ENCODE measurements at regions not wholly inside any gene's neighbourhood (a gene's known extent, or its start where the extent isn't known, plus 50 kb on each side); places are given as distances from the start of the nearest gene placed in this dataset.
"Not testable (repeated sequence)": the region's sequence is repeated elsewhere in the genome, so short reads cannot be mapped to it uniquely, and the experiment has no call there.

- intact Hi-C loops (cut with DNase I) = no loop called here
- H3K9me3 ChIP-seq = no peaks in the 10 kb centered on the region
- 62 to 79% methylated on average over 1 of the region's 1 CpG for WGBS, 2 donors
- TF ChIP-seq CTCF (IDR thresholded peaks at IDR 0.05) (no peak), POLR2A (IDR thresholded peaks at IDR 0.05) (no peak)
- DNase-seq = no peak
- no peak overlapping the region for H3K27ac ChIP-seq
- H3K27me3 ChIP-seq = no peaks in the 10 kb centered on the region
- H3K36me3 ChIP-seq = no peaks in the 10 kb centered on the region
- no peak overlapping the region for H3K4me3 ChIP-seq (replicated peaks in 1 of 3)
- H3K4me1 ChIP-seq = no peaks in the 10 kb centered on the region
These were observed 301.7 kb downstream of the MRPS30 start for GRCh38 chr5:45110399-45110798.

- DNase-seq = no peak
- Histone ChIP-seq H3K9me3 (no peaks in the 10 kb centered on the region), H3K27me3 (no peaks in the 10 kb centered on the region), H3K27ac (no peak overlapping the region), H3K36me3 (no peaks in the 10 kb centered on the region), H3K4me1 (no peaks in the 10 kb centered on the region), H3K4me3 (replicated peaks in 1 of 3) (no peak overlapping the region)
- intact Hi-C loops (cut with DNase I) = no loop called here
- WGBS, 2 donors = 78 to 79% methylated on average over 2 of the region's 2 CpGs
- no peak for TF ChIP-seq CTCF (IDR thresholded peaks at IDR 0.05)
- TF ChIP-seq POLR2A (IDR thresholded peaks at IDR 0.05) = no peak
These were observed 305.0 kb downstream of the MRPS30 start for GRCh38 chr5:45113726-45114125.

- no peak overlapping the region for H3K4me3 ChIP-seq (replicated peaks in 1 of 3)
- H3K4me1 ChIP-seq = no peaks in the 10 kb centered on the region
- H3K27ac ChIP-seq = no peak overlapping the region
- H3K27me3 ChIP-seq = no peaks in the 10 kb centered on the region
- TF ChIP-seq CTCF (IDR thresholded peaks at IDR 0.05) (no peak), POLR2A (IDR thresholded peaks at IDR 0.05) (no peak)
- no peaks in the 10 kb centered on the region for H3K9me3 ChIP-seq
- no peak for DNase-seq
- intact Hi-C loops (cut with DNase I) = no loop called here
- no peaks in the 10 kb centered on the region for H3K36me3 ChIP-seq
- WGBS, 2 donors = 54 to 60% methylated on average over 2 of the region's 2 CpGs
These were observed 324.2 kb downstream of the MRPS30 start for GRCh38 chr5:45132972-45133371.

- no peaks in the 10 kb centered on the region for H3K36me3 ChIP-seq
- no peak overlapping the region for H3K4me3 ChIP-seq (replicated peaks in 1 of 3)
- TF ChIP-seq POLR2A (IDR thresholded peaks at IDR 0.05) (no peak), CTCF (IDR thresholded peaks at IDR 0.05) (no peak)
- H3K9me3 ChIP-seq = no peaks in the 10 kb centered on the region
- intact Hi-C loops (cut with DNase I) = no loop called here
- peaks cover 0 to 4% of the 10 kb centered on the region in 2 donors for H3K4me1 ChIP-seq
- 21 to 33% methylated on average over 4 of the region's 4 CpGs for WGBS, 2 donors
- no peak overlapping the region for H3K27ac ChIP-seq
- H3K27me3 ChIP-seq = no peaks in the 10 kb centered on the region
- DNase-seq = peak; percentile 82 to 88
These were observed 354.2 kb downstream of the MRPS30 start for GRCh38 chr5:45162974-45163373.

- 31 to 32% methylated on average over 1 of the region's 1 CpG for WGBS, 2 donors
- H3K36me3 ChIP-seq = no peaks in the 10 kb centered on the region
- intact Hi-C loops (cut with DNase I) = no loop called here
- H3K4me1 ChIP-seq = no peaks in the 10 kb centered on the region
- H3K27me3 ChIP-seq = no peaks in the 10 kb centered on the region
- no peak for TF ChIP-seq POLR2A (IDR thresholded peaks at IDR 0.05)
- TF ChIP-seq CTCF (IDR thresholded peaks at IDR 0.05) = no peak
- H3K4me3 ChIP-seq (replicated peaks in 1 of 3) = no peak overlapping the region
- no peak for DNase-seq
- no peak overlapping the region for H3K27ac ChIP-seq
- no peaks in the 10 kb centered on the region for H3K9me3 ChIP-seq
These were observed 362.8 kb downstream of the MRPS30 start for GRCh38 chr5:45171563-45171962.

GRCh38 chr5:45172634-45173033, 363.9 kb downstream of the MRPS30 start:
- H3K27ac ChIP-seq; H3K27me3 ChIP-seq; H3K36me3 ChIP-seq; DNase-seq; H3K4me1 ChIP-seq; intact Hi-C loops (cut with DNase I); H3K9me3 ChIP-seq; H3K4me3 ChIP-seq (replicated peaks in 1 of 3): not testable (repeated sequence)
- WGBS, 2 donors = 90 to 93% methylated on average over 11 of the region's 11 CpGs
